Nephron progenitor cell (in vitro differentiated cells): ENCODE measurements at regions not wholly inside any gene's neighbourhood (a gene's known extent, or its start where the extent isn't known, plus 50 kb on each side); places are given as distances from the start of the nearest gene placed in this dataset.

ENCODE experiments used
- DNase-seq: peaks from one replicate; pipeline ENCODE4 v3.0.0; 2021
- H3K27ac Mint-ChIP-seq: 2 replicates; pipeline ENCODE4 v1.8.0; 2021; ENCODE audit warnings: mild to moderate bottlenecking, moderate library complexity, mixed read lengths
- H3K27me3 Mint-ChIP-seq: 2 replicates; pipeline ENCODE4 v1.8.0; 2021; ENCODE audit warnings: mild to moderate bottlenecking, low read depth, mixed read lengths; ENCODE audit not compliant: poor library complexity
- H3K36me3 Mint-ChIP-seq: 2 replicates; pipeline ENCODE4 v1.8.0; 2021; ENCODE audit warnings: low read depth, mixed read lengths
- H3K4me1 Mint-ChIP-seq: 2 replicates; pipeline ENCODE4 v1.8.0; 2021; ENCODE audit warnings: mixed read lengths
- H3K4me3 Mint-ChIP-seq: 2 replicates; pipeline ENCODE4 v1.8.0; 2021; ENCODE audit warnings: mild to moderate bottlenecking, moderate library complexity, mixed read lengths
- H3K9me3 Mint-ChIP-seq: 2 replicates; pipeline ENCODE4 v1.8.0; 2021; ENCODE audit warnings: mild to moderate bottlenecking, moderate library complexity, mixed read lengths
- TF ChIP-seq, protein P1 (sequence below): fragments of 200-600 bp; sonication (generic); IDR thresholded peaks from 2 replicates; pipeline ENCODE4 v1.5.0; 2021; ENCODE audit warnings: antibody characterized with exemption

DNA sequence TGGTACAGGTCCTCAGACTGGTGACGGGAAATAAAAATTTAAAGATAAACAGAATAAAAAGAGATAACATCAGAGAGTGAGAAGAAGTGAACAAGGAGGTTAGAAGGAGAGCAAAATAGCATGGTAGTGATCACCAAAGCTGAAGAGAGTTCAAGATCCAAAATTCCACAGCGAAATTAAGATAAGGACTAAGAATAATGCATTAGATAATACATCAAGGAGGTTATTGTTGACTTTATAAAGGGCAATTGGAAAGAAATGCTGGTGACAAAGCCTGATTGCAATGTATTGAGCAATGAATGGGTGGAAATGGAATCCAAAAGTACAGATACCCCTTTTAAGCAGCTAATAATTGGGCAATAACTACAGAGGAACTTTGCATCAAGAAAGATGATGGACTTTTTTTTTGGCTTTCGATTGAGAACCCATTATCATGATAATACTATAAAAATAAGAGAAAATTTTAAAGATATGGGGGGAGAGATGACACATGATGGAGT lies 101.6 kb upstream of the MAP9 start:
- TF ChIP-seq, protein P1, sequence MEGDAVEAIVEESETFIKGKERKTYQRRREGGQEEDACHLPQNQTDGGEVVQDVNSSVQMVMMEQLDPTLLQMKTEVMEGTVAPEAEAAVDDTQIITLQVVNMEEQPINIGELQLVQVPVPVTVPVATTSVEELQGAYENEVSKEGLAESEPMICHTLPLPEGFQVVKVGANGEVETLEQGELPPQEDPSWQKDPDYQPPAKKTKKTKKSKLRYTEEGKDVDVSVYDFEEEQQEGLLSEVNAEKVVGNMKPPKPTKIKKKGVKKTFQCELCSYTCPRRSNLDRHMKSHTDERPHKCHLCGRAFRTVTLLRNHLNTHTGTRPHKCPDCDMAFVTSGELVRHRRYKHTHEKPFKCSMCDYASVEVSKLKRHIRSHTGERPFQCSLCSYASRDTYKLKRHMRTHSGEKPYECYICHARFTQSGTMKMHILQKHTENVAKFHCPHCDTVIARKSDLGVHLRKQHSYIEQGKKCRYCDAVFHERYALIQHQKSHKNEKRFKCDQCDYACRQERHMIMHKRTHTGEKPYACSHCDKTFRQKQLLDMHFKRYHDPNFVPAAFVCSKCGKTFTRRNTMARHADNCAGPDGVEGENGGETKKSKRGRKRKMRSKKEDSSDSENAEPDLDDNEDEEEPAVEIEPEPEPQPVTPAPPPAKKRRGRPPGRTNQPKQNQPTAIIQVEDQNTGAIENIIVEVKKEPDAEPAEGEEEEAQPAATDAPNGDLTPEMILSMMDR: no peak
- Mint-ChIP-seq H3K27me3 (no peaks in the 10 kb centered on the region), H3K4me3 (no peak overlapping the region), H3K9me3 (no peaks in the 10 kb centered on the region), H3K4me1 (no peaks in the 10 kb centered on the region), H3K36me3 (no peaks in the 10 kb centered on the region), H3K27ac (no peak overlapping the region)
- DNase-seq: no peak

- no peak for DNase-seq
- Mint-ChIP-seq H3K27me3 (no peaks in the 10 kb centered on the region), H3K9me3 (no peaks in the 10 kb centered on the region), H3K4me3 (no peak overlapping the region), H3K36me3 (no peaks in the 10 kb centered on the region), H3K4me1 (no peaks in the 10 kb centered on the region), H3K27ac (no peak overlapping the region)
- TF ChIP-seq, protein P1: no peak
Measured at GRCh38 chr4:155474758-155475157, 98.0 kb upstream of the MAP9 start.

- H3K9me3 Mint-ChIP-seq: no peaks in the 10 kb centered on the region
Measured at GRCh38 chr4:155473420-155474095, 96.8 kb upstream of the MAP9 start.

GRCh38 chr4:155468282-155468681 lies 91.5 kb upstream of the MAP9 start:
- H3K4me1 Mint-ChIP-seq: no peaks in the 10 kb centered on the region

More at GRCh38 chr4:155473420-155474095, 96.8 kb upstream of the MAP9 start:
- H3K27ac Mint-ChIP-seq: no peak overlapping the region
- no peak overlapping the region for H3K4me3 Mint-ChIP-seq
- no peaks in the 10 kb centered on the region for H3K36me3 Mint-ChIP-seq
- H3K4me1 Mint-ChIP-seq: no peaks in the 10 kb centered on the region
- TF ChIP-seq, protein P1: no peak
- no peaks in the 10 kb centered on the region for H3K27me3 Mint-ChIP-seq
- DNase-seq: no peak

GRCh38 chr4:155450676-155451075 lies 73.9 kb upstream of the MAP9 start:
- Mint-ChIP-seq H3K4me1 (no peaks in the 10 kb centered on the region), H3K9me3 (no peaks in the 10 kb centered on the region), H3K4me3 (no peak overlapping the region), H3K36me3 (no peaks in the 10 kb centered on the region), H3K27me3 (peaks cover 5% of the 10 kb centered on the region), H3K27ac (no peak overlapping the region)
- TF ChIP-seq, protein P1: no peak
- DNase-seq: no peak

More at GRCh38 chr4:155468282-155468681, 91.5 kb upstream of the MAP9 start:
- H3K4me3 Mint-ChIP-seq: no peak overlapping the region
- no peak for DNase-seq
- H3K36me3 Mint-ChIP-seq: no peaks in the 10 kb centered on the region
- H3K9me3 Mint-ChIP-seq: no peaks in the 10 kb centered on the region
- no peak overlapping the region for H3K27ac Mint-ChIP-seq
- no peaks in the 10 kb centered on the region for H3K27me3 Mint-ChIP-seq
- TF ChIP-seq, protein P1: no peak

- H3K9me3 Mint-ChIP-seq: no peaks in the 10 kb centered on the region
- no peak overlapping the region for H3K4me3 Mint-ChIP-seq
- DNase-seq: no peak
- no peaks in the 10 kb centered on the region for H3K36me3 Mint-ChIP-seq
- peaks cover 14% of the 10 kb centered on the region for H3K27me3 Mint-ChIP-seq
- TF ChIP-seq, protein P1: no peak
- H3K27ac Mint-ChIP-seq: no peak overlapping the region
- H3K4me1 Mint-ChIP-seq: peaks cover 9% of the 10 kb centered on the region
Measured at GRCh38 chr4:155445306-155445705, 68.5 kb upstream of the MAP9 start.
